Smooth muscle cell (in vitro differentiated cells): ENCODE measurements at regions not wholly inside any gene's neighbourhood (a gene's known extent, or its start where the extent isn't known, plus 50 kb on each side); places are given as distances from the start of the nearest gene placed in this dataset.

Experiments used
- DNase-seq: peaks from one replicate; lab custom pipeline; 2025; ENCODE audit not compliant: unreplicated experiment; lab: John Stamatoyannopoulos, UW
- H2AFZ ChIP-seq: fragments of 200-600 bp; sonication (generic); 2 replicates; pipeline ENCODE4 v1.6.0; 2016; ENCODE audit warnings: antibody characterized with exemption, low read depth, mild to moderate bottlenecking
- H3F3A ChIP-seq: fragments of 200-600 bp; sonication (generic); 2 replicates; pipeline ENCODE4 v1.6.0; 2017; ENCODE audit warnings: antibody characterized with exemption, low read depth
- H3K27ac ChIP-seq: fragments of 200-600 bp; sonication (generic); 2 replicates; pipeline ENCODE4 v1.5.1; 2016; ENCODE audit warnings: low read depth, mild to moderate bottlenecking
- H3K27me3 ChIP-seq: fragments of 200-600 bp; sonication (generic); 2 replicates; pipeline ENCODE4 v1.6.1; 2016; ENCODE audit warnings: low read depth, mild to moderate bottlenecking
- H3K36me3 ChIP-seq: fragments of 200-600 bp; sonication (generic); 2 replicates; pipeline ENCODE4 v1.5.1; 2016; ENCODE audit warnings: low read depth
- H3K4me1 ChIP-seq: fragments of 200-600 bp; sonication (generic); 2 replicates; pipeline ENCODE4 v1.5.1; 2016; ENCODE audit warnings: low read depth
- H3K4me2 ChIP-seq: fragments of 200-600 bp; sonication (generic); 2 replicates; pipeline ENCODE4 v1.6.0; 2016; ENCODE audit warnings: mild to moderate bottlenecking
- H3K4me3 ChIP-seq: fragments of 200-600 bp; sonication (generic); 2 replicates; pipeline ENCODE4 v1.5.1; 2016; ENCODE audit warnings: mild to moderate bottlenecking
- H3K79me2 ChIP-seq: fragments of 200-600 bp; sonication (generic); 2 replicates; pipeline ENCODE4 v1.6.0; 2016; ENCODE audit warnings: low read depth, mild to moderate bottlenecking
- H3K9ac ChIP-seq: fragments of 200-600 bp; sonication (generic); 2 replicates; pipeline ENCODE4 v1.6.0; 2016; ENCODE audit warnings: low read depth
- H3K9me3 ChIP-seq: fragments of 200-600 bp; sonication (generic); replicated peaks from 2 replicates; pipeline ENCODE4 v1.5.1; 2016; ENCODE audit warnings: low read depth
- H4K20me1 ChIP-seq: fragments of 200-600 bp; sonication (generic); 2 replicates; pipeline ENCODE4 v1.6.0; 2016; ENCODE audit warnings: low read depth
- CTCF ChIP-seq: fragments of 200-600 bp; sonication (generic); IDR thresholded peaks from 2 replicates; pipeline ENCODE4 v1.5.1; 2017; ENCODE audit warnings: borderline replicate concordance, mild to moderate bottlenecking, antibody characterized with exemption; ENCODE audit not compliant: insufficient read depth, poor library complexity, severe bottlenecking
- WGBS: methylation state at CpG from one replicate; pipeline ENCODE4 v1.1.7; 2016; ENCODE audit warnings: low lambda C conversion rate; 5-methylcytosine and 5-hydroxymethylcytosine counted together

- no peak overlapping the region for H3K4me3 ChIP-seq
- H4K20me1 ChIP-seq = no peaks in the 10 kb centered on the region
- H3K27ac ChIP-seq = no peak overlapping the region
- H3K9me3 ChIP-seq = no peaks in the 10 kb centered on the region
- no peak for DNase-seq
- 95% methylated on average over 14 of the region's 14 CpGs for WGBS
- TF ChIP-seq CTCF = no peak
- no peaks in the 10 kb centered on the region for H3F3A ChIP-seq
- H3K79me2 ChIP-seq = no peaks in the 10 kb centered on the region
- H3K9ac ChIP-seq = no peak overlapping the region
- no peak overlapping the region for H2AFZ ChIP-seq
- no peaks in the 10 kb centered on the region for H3K4me1 ChIP-seq
- no peaks in the 10 kb centered on the region for H3K27me3 ChIP-seq
- H3K36me3 ChIP-seq = no peaks in the 10 kb centered on the region
- no peak overlapping the region for H3K4me2 ChIP-seq
Observed at GRCh38 chr22:23391022-23391421, 189.1 kb downstream of the IGLL1 start.

GRCh38 chr22:23389271-23390071, 190.6 kb downstream of the IGLL1 start:
- Histone ChIP-seq H3K4me3 (no peak overlapping the region), H3K36me3 (no peaks in the 10 kb centered on the region), H4K20me1 (no peaks in the 10 kb centered on the region), H3K27me3 (no peaks in the 10 kb centered on the region), H3K27ac (no peak overlapping the region), H3K4me1 (no peaks in the 10 kb centered on the region), H3K4me2 (no peak overlapping the region), H2AFZ (no peak overlapping the region), H3K9ac (no peak overlapping the region), H3K9me3 (no peaks in the 10 kb centered on the region), H3K79me2 (no peaks in the 10 kb centered on the region), H3F3A (no peaks in the 10 kb centered on the region)
- 50% methylated on average over 21 of the region's 21 CpGs for WGBS
- no peak for DNase-seq
- TF ChIP-seq CTCF = no peak

GRCh38 chr22:23388517-23388890, 191.6 kb downstream of the IGLL1 start:
- 85% methylated on average over 5 of the region's 8 CpGs for WGBS

More at GRCh38 chr22:23388517-23388890, 191.6 kb downstream of the IGLL1 start:
- Histone ChIP-seq H4K20me1 (no peaks in the 10 kb centered on the region), H3K27ac (no peak overlapping the region), H3K36me3 (no peaks in the 10 kb centered on the region), H3K4me2 (no peak overlapping the region), H3K4me3 (no peak overlapping the region), H3K79me2 (no peaks in the 10 kb centered on the region), H3K4me1 (no peaks in the 10 kb centered on the region), H3F3A (no peaks in the 10 kb centered on the region), H3K9me3 (no peaks in the 10 kb centered on the region), H3K27me3 (no peaks in the 10 kb centered on the region), H3K9ac (no peak overlapping the region), H2AFZ (no peak overlapping the region)
- TF ChIP-seq CTCF = no peak
- no peak for DNase-seq
